SU-DHL-6 (cell line): ENCODE measurements at regions not wholly inside any gene's neighbourhood (a gene's known extent, or its start where the extent isn't known, plus 50 kb on each side); places are given as distances from the start of the nearest gene placed in this dataset.

Source experiments
- H2AFZ ChIP-seq: fragments of 200-600 bp; sonication (generic); 2 replicates; pipeline ENCODE4 v1.6.1; 2014; ENCODE audit warnings: low read depth, mild to moderate bottlenecking, moderate library complexity, mixed read lengths, antibody characterized with exemption, low read length; ENCODE audit not compliant: severe bottlenecking
- H3F3A ChIP-seq: fragments of 200-600 bp; shearing (Covaris generic); 2 replicates; pipeline ENCODE4 v1.6.0; 2016; ENCODE audit warnings: antibody characterized with exemption, mild to moderate bottlenecking; ENCODE audit not compliant: insufficient read depth
- H3K27ac ChIP-seq: fragments of 200-600 bp; sonication (generic); 2 replicates; pipeline ENCODE4 v1.5.1; 2016; ENCODE audit warnings: low read depth, mild to moderate bottlenecking, low read length, moderate library complexity, mixed read lengths
- H3K27me3 ChIP-seq: fragments of 200-600 bp; sonication (generic), shearing (Covaris generic); 2 replicates; pipeline ENCODE4 v1.6.0; 2014; ENCODE audit warnings: mild to moderate bottlenecking, low read length
- H3K36me3 ChIP-seq: fragments of 200-600 bp; sonication (generic); 2 replicates; pipeline ENCODE4 v1.6.1; 2014; ENCODE audit warnings: mild to moderate bottlenecking, low read length, mixed read lengths
- H3K4me2 ChIP-seq: fragments of 300-600, 200-600 bp; shearing (Covaris generic), sonication (generic); 2 replicates; pipeline ENCODE4 v1.6.0; 2014; ENCODE audit warnings: low read length, low read depth, mild to moderate bottlenecking; ENCODE audit not compliant: poor library complexity, severe bottlenecking
- H3K4me3 ChIP-seq: fragments of 200-600 bp; sonication (generic); 2 replicates; pipeline ENCODE4 v1.5.1; 2014; ENCODE audit warnings: antibody characterized with exemption, low read length, mild to moderate bottlenecking, mixed read lengths; ENCODE audit not compliant: insufficient read depth, poor library complexity, severe bottlenecking
- H3K79me2 ChIP-seq: fragments of 200-600 bp; sonication (generic); 2 replicates; pipeline ENCODE4 v1.6.1; 2014; ENCODE audit warnings: mild to moderate bottlenecking, low read length, moderate library complexity; ENCODE audit not compliant: insufficient read depth
- H3K9ac ChIP-seq: fragments of 200-600 bp; sonication (generic); 2 replicates; pipeline ENCODE4 v1.7.0; 2014; ENCODE audit warnings: mild to moderate bottlenecking, low read length
- H3K9me2 ChIP-seq: fragments of 200-600 bp; sonication (generic); replicated peaks from 2 replicates; pipeline ENCODE4 v1.6.1; 2014; ENCODE audit warnings: low read length; ENCODE audit not compliant: insufficient read depth
- H3K9me3 ChIP-seq: fragments of 200-600 bp; sonication (generic); 2 replicates; pipeline ENCODE4 v1.6.1; 2014; ENCODE audit warnings: low read length, mixed read lengths; ENCODE audit not compliant: insufficient read depth
- H4K20me1 ChIP-seq: fragments of 200-600 bp; sonication (generic); 2 replicates; pipeline ENCODE4 v1.6.1; 2014; ENCODE audit warnings: low read depth, mild to moderate bottlenecking, antibody characterized with exemption, low read length, moderate library complexity, mixed read lengths
- CTCF ChIP-seq: fragments of 200-600 bp; sonication (generic); IDR thresholded peaks from one replicate; pipeline ENCODE4 v1.5.1; 2017; ENCODE audit warnings: antibody characterized with exemption, mild to moderate bottlenecking, low read length, moderate library complexity; ENCODE audit not compliant: insufficient read depth, poor library complexity, severe bottlenecking
- EZH2phosphoT487 ChIP-seq: fragments of 200-600 bp; sonication (generic), shearing (Covaris generic); conservative IDR thresholded peaks from 2 replicates; pipeline ENCODE4 v1.6.1; 2018; ENCODE audit warnings: mild to moderate bottlenecking, antibody characterized with exemption, low read length, moderate library complexity, mixed read lengths

GRCh38 chr5:21067724-21068123 is 1079.7 kb upstream of the CDH18 start:
- H3K4me2 ChIP-seq, result peak overlapping the region; percentile 13

GRCh38 chr5:21063146-21063545 is 1075.1 kb upstream of the CDH18 start:
- Histone ChIP-seq H3K27ac (no peak overlapping the region), H3K27me3 (no peaks in the 10 kb centered on the region), H3K4me3 (no peak overlapping the region), H3K9me3 (peaks cover 6% of the 10 kb centered on the region; the same call in 1 of the 2 replicates), H3K79me2 (no peaks in the 10 kb centered on the region), H3K36me3 (no peaks in the 10 kb centered on the region), H3K9ac (no peak overlapping the region), H3K4me2 (no peak overlapping the region), H2AFZ (no peak overlapping the region), H4K20me1 (no peaks in the 10 kb centered on the region), H3K9me2 (no peaks in the 10 kb centered on the region), H3F3A (no peaks in the 10 kb centered on the region)
- TF ChIP-seq EZH2phosphoT487, result no peak
- no peak for TF ChIP-seq CTCF

More at GRCh38 chr5:21067724-21068123, 1079.7 kb upstream of the CDH18 start:
- no peaks in the 10 kb centered on the region for H4K20me1 ChIP-seq
- H3K9ac ChIP-seq, result no peak overlapping the region
- H3K79me2 ChIP-seq, result no peaks in the 10 kb centered on the region
- H3K36me3 ChIP-seq, result no peaks in the 10 kb centered on the region
- H3K27me3 ChIP-seq, result no peaks in the 10 kb centered on the region
- H3K4me3 ChIP-seq, result no peak overlapping the region
- no peak overlapping the region for H2AFZ ChIP-seq
- H3K27ac ChIP-seq, result no peak overlapping the region
- no peaks in the 10 kb centered on the region for H3K9me2 ChIP-seq
- peaks cover 6% of the 10 kb centered on the region; the same call in 1 of the 2 replicates for H3K9me3 ChIP-seq
- H3F3A ChIP-seq, result no peaks in the 10 kb centered on the region
- TF ChIP-seq CTCF (no peak), EZH2phosphoT487 (no peak)

- Histone ChIP-seq H3K9ac (no peak overlapping the region), H3K9me2 (no peaks in the 10 kb centered on the region), H3K36me3 (no peaks in the 10 kb centered on the region), H3K4me3 (no peak overlapping the region), H3K79me2 (no peaks in the 10 kb centered on the region), H3K27me3 (no peaks in the 10 kb centered on the region), H4K20me1 (no peaks in the 10 kb centered on the region), H3F3A (0 out of 2 replicates have a peak, but pooled peaks cover 4% of the 10 kb centered on the region), H2AFZ (peak overlapping the region; percentile 8), H3K27ac (no peak overlapping the region; the same call in 1 of the 2 replicates), H3K9me3 (peaks cover 5% of the 10 kb centered on the region; the same call in 1 of the 2 replicates), H3K4me2 (peak overlapping the region; percentile 14)
- TF ChIP-seq CTCF (no peak), EZH2phosphoT487 (no peak)
Observed at GRCh38 chr5:21058289-21058688, 1070.3 kb upstream of the CDH18 start.

- Histone ChIP-seq H3K9ac (no peak overlapping the region), H3K4me2 (no peak overlapping the region), H3F3A (no peaks in the 10 kb centered on the region), H3K79me2 (no peaks in the 10 kb centered on the region), H3K27ac (no peak overlapping the region), H2AFZ (no peak overlapping the region), H3K9me3 (no peaks in the 10 kb centered on the region), H3K36me3 (no peaks in the 10 kb centered on the region), H3K27me3 (no peaks in the 10 kb centered on the region), H4K20me1 (no peaks in the 10 kb centered on the region), H3K4me3 (no peak overlapping the region), H3K9me2 (no peaks in the 10 kb centered on the region)
- no peak for TF ChIP-seq CTCF
- no peak for TF ChIP-seq EZH2phosphoT487
Observed at GRCh38 chr5:21051945-21052344, 1063.9 kb upstream of the CDH18 start.
